ENCODE measurements at regions not wholly inside any gene's neighbourhood (a gene's known extent, or its start where the extent isn't known, plus 50 kb on each side); places are given as distances from the start of the nearest gene placed in this dataset.

DNA sequence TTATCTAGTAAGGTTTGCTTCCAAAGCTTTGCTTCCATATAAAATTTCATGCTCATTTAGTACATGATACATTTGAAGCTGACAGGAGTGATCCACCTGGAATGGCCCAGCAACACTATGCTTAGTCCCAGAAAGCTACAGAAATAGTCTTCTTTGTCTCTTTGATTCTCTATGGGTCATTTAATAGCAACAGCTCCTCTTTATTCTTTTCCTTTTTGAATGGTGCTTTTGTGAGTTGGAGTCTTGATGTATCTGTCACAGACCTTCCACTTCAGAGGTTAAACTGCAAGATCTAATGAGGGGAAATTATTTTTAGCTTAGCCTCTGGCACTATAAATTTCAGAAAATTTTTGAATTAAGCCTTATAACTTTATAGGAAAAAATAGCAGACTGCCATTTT lies 509.5 kb downstream of the KCNA4 start:
- TF ChIP-seq TAF1 (IDR thresholded peaks at IDR 0.05; ENCODE audit: borderline replicate concordance, low read depth, low read length), result no peak
- no peak for TF ChIP-seq POLR2A (IDR thresholded peaks at IDR 0.05; ENCODE audit: low read depth, low read length)
- no peak for TF ChIP-seq POLR2AphosphoS5 (IDR thresholded peaks at IDR 0.05; ENCODE audit: low read depth, low read length)
